Nephron (organoid): ENCODE measurements at regions not wholly inside any gene's neighbourhood (a gene's known extent, or its start where the extent isn't known, plus 50 kb on each side); places are given as distances from the start of the nearest gene placed in this dataset.

Source experiments
- H3K27ac Mint-ChIP-seq, 3 experiments: 2 replicates each; pipeline ENCODE4 v1.8.0; 2020; ENCODE audit warnings: mixed read lengths in 3 of 3, mild to moderate bottlenecking in 2 of 3, moderate library complexity in 1 of 3
- H3K27me3 Mint-ChIP-seq: 2 replicates; pipeline ENCODE4 v1.8.0; 2021; ENCODE audit warnings: low read depth, mild to moderate bottlenecking, moderate library complexity, mixed read lengths
- H3K36me3 Mint-ChIP-seq: 2 replicates; pipeline ENCODE4 v1.8.0; 2020; ENCODE audit warnings: low read depth, mixed read lengths
- H3K4me1 Mint-ChIP-seq: 2 replicates; pipeline ENCODE4 v1.8.0; 2020; ENCODE audit warnings: mixed read lengths
- H3K4me3 Mint-ChIP-seq, 3 experiments: 2 replicates each; pipeline ENCODE4 v1.8.0; 2020; ENCODE audit warnings: mild to moderate bottlenecking in 3 of 3, mixed read lengths in 3 of 3, moderate library complexity in 2 of 3
- H3K9me3 Mint-ChIP-seq: 2 replicates; pipeline ENCODE4 v1.8.0; 2020; ENCODE audit warnings: mixed read lengths
- TF ChIP-seq, protein P1 (sequence below), 3 experiments: fragments of 200-600 bp; sonication (generic); IDR thresholded peaks; one replicate each; pipeline ENCODE4 v1.5.0; 2021; ENCODE audit warnings: antibody characterized with exemption in 3 of 3; ENCODE audit not compliant: unreplicated experiment in 3 of 3

DNA sequence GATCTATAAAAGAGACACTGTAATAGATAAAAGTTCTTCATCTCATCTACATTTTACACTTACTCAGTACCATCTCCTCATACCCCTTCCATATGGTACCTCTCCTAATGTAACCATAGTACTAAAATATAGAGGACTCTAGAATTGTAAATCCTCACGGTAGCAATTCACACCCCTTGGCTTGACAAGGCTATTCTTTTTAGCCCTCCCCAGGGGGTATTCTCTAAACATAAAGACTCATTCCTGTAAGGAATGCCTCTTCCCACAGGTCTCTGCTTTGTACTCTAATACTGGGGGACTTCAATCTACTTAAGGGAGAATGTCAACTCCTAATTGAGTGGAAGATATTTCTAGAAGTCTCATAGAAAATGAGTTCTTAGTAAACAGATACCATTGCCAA, 85.9 kb downstream of the VIP start:
- TF ChIP-seq, protein P1, sequence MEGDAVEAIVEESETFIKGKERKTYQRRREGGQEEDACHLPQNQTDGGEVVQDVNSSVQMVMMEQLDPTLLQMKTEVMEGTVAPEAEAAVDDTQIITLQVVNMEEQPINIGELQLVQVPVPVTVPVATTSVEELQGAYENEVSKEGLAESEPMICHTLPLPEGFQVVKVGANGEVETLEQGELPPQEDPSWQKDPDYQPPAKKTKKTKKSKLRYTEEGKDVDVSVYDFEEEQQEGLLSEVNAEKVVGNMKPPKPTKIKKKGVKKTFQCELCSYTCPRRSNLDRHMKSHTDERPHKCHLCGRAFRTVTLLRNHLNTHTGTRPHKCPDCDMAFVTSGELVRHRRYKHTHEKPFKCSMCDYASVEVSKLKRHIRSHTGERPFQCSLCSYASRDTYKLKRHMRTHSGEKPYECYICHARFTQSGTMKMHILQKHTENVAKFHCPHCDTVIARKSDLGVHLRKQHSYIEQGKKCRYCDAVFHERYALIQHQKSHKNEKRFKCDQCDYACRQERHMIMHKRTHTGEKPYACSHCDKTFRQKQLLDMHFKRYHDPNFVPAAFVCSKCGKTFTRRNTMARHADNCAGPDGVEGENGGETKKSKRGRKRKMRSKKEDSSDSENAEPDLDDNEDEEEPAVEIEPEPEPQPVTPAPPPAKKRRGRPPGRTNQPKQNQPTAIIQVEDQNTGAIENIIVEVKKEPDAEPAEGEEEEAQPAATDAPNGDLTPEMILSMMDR (IDR thresholded peaks at IDR 0.05; ENCODE audit: unreplicated experiment in 3 of 3): no peak
- H3K27me3 Mint-ChIP-seq: no peaks in the 10 kb centered on the region
- H3K9me3 Mint-ChIP-seq: peaks cover 2% of the 10 kb centered on the region
- H3K27ac Mint-ChIP-seq: no peak overlapping the region
- H3K4me1 Mint-ChIP-seq: no peaks in the 10 kb centered on the region
- H3K36me3 Mint-ChIP-seq: no peaks in the 10 kb centered on the region
- no peak overlapping the region for H3K4me3 Mint-ChIP-seq

DNA sequence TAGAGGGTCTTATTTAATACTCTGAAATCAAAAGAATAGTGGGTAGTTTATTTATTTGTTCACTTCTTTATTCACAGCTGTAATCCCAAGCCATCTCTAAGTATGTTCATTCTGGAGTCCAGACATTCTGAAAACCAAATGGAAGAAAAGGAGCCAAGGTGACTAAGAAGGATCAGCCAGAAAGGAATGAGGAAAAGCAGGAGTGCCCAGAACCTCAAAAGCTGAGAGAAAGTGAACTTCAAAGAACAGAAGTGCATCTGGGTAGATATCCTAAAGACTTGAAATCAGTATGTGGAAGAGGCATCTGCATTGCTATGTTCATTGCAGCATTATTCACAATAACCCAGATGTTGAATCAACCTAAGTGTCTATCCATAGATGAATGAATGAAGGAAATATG, 94.8 kb downstream of the VIP start:
- Mint-ChIP-seq H3K27ac (no peak overlapping the region), H3K4me3 (no peak overlapping the region), H3K36me3 (no peaks in the 10 kb centered on the region), H3K9me3 (peaks cover 10% of the 10 kb centered on the region), H3K4me1 (no peaks in the 10 kb centered on the region), H3K27me3 (no peaks in the 10 kb centered on the region)
- TF ChIP-seq, protein P1 (IDR thresholded peaks at IDR 0.05; ENCODE audit: unreplicated experiment in 3 of 3): no peak

DNA sequence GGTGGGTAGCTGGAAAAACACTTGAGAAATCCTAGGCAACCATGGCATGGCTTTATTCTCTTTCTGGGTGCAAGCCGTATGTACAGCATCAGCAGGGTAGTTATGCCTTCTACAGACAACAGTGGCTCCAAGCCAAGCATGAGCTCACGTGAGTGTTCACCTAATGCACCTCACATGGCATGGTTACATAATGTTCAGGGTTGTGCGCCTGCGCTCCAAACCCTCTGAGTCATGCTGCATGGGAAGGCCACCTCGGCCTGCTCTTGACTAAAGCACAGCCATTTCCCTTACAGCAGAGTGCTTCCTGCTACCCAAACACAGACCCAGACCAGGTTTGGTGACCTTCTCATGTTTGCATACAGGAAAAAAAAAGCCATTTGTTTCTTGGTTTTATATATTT, 96.2 kb downstream of the VIP start:
- Mint-ChIP-seq H3K36me3 (no peaks in the 10 kb centered on the region), H3K9me3 (peaks cover 10% of the 10 kb centered on the region), H3K4me1 (no peaks in the 10 kb centered on the region), H3K4me3 (no peak overlapping the region), H3K27ac (no peak overlapping the region), H3K27me3 (no peaks in the 10 kb centered on the region)
- TF ChIP-seq, protein P1 (IDR thresholded peaks at IDR 0.05; ENCODE audit: unreplicated experiment in 3 of 3): no peak

DNA sequence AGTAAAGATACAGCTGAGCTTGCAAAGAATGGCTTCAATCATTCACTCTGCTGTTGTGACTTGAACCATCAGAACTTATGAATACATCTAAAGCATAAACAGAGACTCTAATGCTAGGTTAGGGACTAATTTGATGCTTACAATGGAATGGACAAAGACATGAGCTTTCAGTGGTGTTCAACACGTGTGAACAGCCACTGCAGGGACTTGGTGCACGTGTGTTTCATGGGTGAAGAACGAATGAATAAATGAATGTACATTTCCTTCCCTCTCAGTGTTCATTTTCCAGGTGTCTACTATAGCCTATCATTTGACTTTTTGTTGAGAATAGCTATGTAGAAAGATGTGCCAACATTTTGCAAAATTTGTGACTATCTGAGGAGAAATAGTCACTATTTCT, 98.3 kb downstream of the VIP start:
- TF ChIP-seq, protein P1 (IDR thresholded peaks at IDR 0.05; ENCODE audit: unreplicated experiment in 3 of 3): no peak
- no peak overlapping the region for H3K27ac Mint-ChIP-seq
- no peaks in the 10 kb centered on the region for H3K36me3 Mint-ChIP-seq
- H3K27me3 Mint-ChIP-seq: peaks cover 7% of the 10 kb centered on the region
- no peak overlapping the region for H3K4me3 Mint-ChIP-seq
- H3K4me1 Mint-ChIP-seq: no peaks in the 10 kb centered on the region
- H3K9me3 Mint-ChIP-seq: peaks cover 10% of the 10 kb centered on the region

DNA sequence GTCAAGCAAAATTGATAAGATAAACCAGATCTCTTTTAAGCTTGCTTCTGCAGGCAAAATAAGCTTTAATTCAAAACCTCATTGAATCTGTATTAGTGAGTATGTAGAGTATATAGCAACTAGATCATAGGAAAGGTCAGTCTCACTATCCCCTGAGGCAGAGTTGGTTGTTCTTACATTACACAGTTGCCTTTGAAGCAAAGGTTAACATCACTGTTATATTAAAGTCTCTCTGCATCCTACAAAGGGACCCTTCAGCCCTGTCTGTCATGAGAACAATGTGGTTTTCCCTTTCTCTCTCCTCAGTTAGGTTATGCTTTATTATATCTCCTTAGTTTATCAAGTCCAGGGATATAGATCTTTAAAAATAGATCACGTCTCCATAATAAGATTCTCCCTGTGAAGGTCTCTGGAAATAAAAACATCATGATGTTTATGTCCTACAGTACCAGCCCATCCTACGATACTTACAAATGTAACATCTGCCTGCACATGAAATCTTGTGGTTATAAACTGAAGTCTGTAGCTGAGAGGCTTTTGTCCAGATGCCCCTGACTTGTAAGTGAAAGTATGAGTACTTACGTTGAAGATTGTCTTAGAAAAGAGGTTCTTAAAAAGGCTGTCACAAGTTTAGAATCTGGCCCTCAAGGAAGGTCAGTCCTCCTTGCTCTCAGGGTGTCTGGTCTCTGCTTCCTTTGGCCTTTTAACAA, 103.6 kb downstream of the VIP start:
- TF ChIP-seq, protein P1 (IDR thresholded peaks at IDR 0.05; ENCODE audit: unreplicated experiment in 3 of 3): no peak
- peaks cover 6% of the 10 kb centered on the region for H3K4me1 Mint-ChIP-seq
- no peak overlapping the region for H3K27ac Mint-ChIP-seq
- H3K9me3 Mint-ChIP-seq: no peaks in the 10 kb centered on the region
- peaks cover 12% of the 10 kb centered on the region for H3K27me3 Mint-ChIP-seq
- no peaks in the 10 kb centered on the region for H3K36me3 Mint-ChIP-seq
- H3K4me3 Mint-ChIP-seq: no peak overlapping the region

DNA sequence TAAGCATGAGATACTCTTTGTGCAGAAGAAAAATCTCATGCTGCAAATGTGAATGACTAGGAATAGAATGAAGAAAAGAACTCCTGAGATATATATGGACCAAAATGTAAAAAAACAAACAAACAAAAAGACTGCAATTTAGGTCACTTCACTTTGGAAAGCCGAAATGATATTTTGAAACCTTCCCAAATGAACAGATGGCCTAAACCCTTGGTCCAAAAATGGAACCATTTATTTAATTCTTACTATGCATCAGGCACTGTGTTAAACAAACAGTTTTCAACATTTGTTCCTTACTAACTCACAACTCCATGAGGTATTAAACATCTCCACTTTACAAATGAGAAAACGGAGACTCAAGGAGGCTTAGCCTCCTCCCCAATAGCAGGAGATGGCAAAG, 107.5 kb downstream of the VIP start:
- no peak overlapping the region for H3K4me3 Mint-ChIP-seq

More for the DNA sequence above, 107.5 kb downstream of the VIP start:
- TF ChIP-seq, protein P1 (IDR thresholded peaks at IDR 0.05; ENCODE audit: unreplicated experiment in 3 of 3): no peak
- no peaks in the 10 kb centered on the region for H3K36me3 Mint-ChIP-seq
- peak overlapping the region in 2 of 3 experiments; percentile 8 to 61 for H3K27ac Mint-ChIP-seq
- H3K9me3 Mint-ChIP-seq: no peaks in the 10 kb centered on the region
- peaks cover 8% of the 10 kb centered on the region for H3K27me3 Mint-ChIP-seq
- peaks cover 6% of the 10 kb centered on the region for H3K4me1 Mint-ChIP-seq
